Transverse colon (tissue), 4 donors: ENCODE measurements at regions not wholly inside any gene's neighbourhood (a gene's known extent, or its start where the extent isn't known, plus 50 kb on each side); places are given as distances from the start of the nearest gene placed in this dataset.

ENCODE experiments used
- DNase-seq: peaks from one replicate; pipeline ENCODE4 v3.0.0-alpha.2; 2019
- H3K27ac ChIP-seq, 4 donors: fragments of 200-600 bp; sonication (generic); 2 replicates each; pipeline ENCODE4 v1.5.1; 2016 to 2018; ENCODE audit warnings: inconsistent platforms in 4 of 4
- H3K27me3 ChIP-seq: fragments of 200-600 bp; sonication (generic); 2 replicates; pipeline ENCODE4 v1.5.1; 2017; ENCODE audit warnings: inconsistent platforms
- H3K36me3 ChIP-seq, 4 donors: fragments of 200-600 bp; sonication (generic); 2 replicates each; pipeline ENCODE4 v1.5.1; 2017 to 2019; ENCODE audit warnings: inconsistent platforms in 4 of 4
- H3K4me1 ChIP-seq, 4 donors: fragments of 200-600 bp; sonication (generic); 2 replicates each; pipeline ENCODE4 v1.5.1; 2017 to 2020; ENCODE audit warnings: inconsistent platforms in 4 of 4
- H3K4me3 ChIP-seq, 4 donors: fragments of 200-600 bp; sonication (generic); 1 replicate in 1 of 4; 2 replicates in 3 of 4; pipeline versions ENCODE4 v1.5.1 to v1.6.1; 2017 to 2019; ENCODE audit warnings: inconsistent platforms in 4 of 4
- H3K9me3 ChIP-seq, 2 donors: fragments of 200-600 bp; sonication (generic); 2 replicates each; pipeline ENCODE4 v1.5.1; 2017 to 2019; ENCODE audit warnings: inconsistent platforms in 2 of 2
- EP300 ChIP-seq: sonication (generic); formaldehyde crosslinking; IDR thresholded peaks from one replicate; pipeline ENCODE4 v1.6.1; 2017; ENCODE audit warnings: antibody characterized with exemption, low read depth
- POLR2A ChIP-seq: fragments of 450-650 bp; IDR thresholded peaks from one replicate; pipeline ENCODE4 v1.6.1; 2016; ENCODE audit warnings: antibody characterized with exemption, mild to moderate bottlenecking, moderate library complexity
- POLR2AphosphoS5 ChIP-seq, 3 donors: sonication (generic); formaldehyde crosslinking; IDR thresholded peaks; one replicate each; pipeline ENCODE4 v1.6.1; 2016; ENCODE audit warnings: antibody characterized with exemption in 3 of 3
- WGBS, 2 donors: methylation state at CpG; one replicate each; pipeline ENCODE4 v1.1.5; 2018; ENCODE audit warnings: low coverage in 1 of 2; 5-methylcytosine and 5-hydroxymethylcytosine counted together
- in situ Hi-C, 4 donors: fragments of 200-750 bp; cut with MboI; loops; one replicate each; pipeline versions ENCODE4 v1.15.0 to v1.15.1; 2017; ENCODE audit warnings: low sequenced_read_pairs in 3 of 4, low pct_ligation_motif_present in 1 of 4, low pct_unique_long_range_greater_than_20kb in 1 of 4
- intact Hi-C: fragments of 100-400 bp; cut with DNase I; formaldehyde crosslinking; loops from one replicate; pipeline ENCODE4 v1.15.1; 2023; ENCODE audit warnings: low total_unique reads
- TF ChIP-seq, protein P1 (sequence below), 5 experiments: fragments of 200-600 bp in 3 of 5; fragments of 450-650 bp in 2 of 5; sonication (generic) in 3 of 5; IDR thresholded peaks; 1 replicate in 2 of 5; 2 replicates in 3 of 5; pipeline ENCODE4 v1.5.1; 2016 to 2017; ENCODE audit warnings: antibody characterized with exemption in 5 of 5, inconsistent platforms in 3 of 5, mild to moderate bottlenecking in 2 of 5, moderate library complexity in 1 of 5

DNA sequence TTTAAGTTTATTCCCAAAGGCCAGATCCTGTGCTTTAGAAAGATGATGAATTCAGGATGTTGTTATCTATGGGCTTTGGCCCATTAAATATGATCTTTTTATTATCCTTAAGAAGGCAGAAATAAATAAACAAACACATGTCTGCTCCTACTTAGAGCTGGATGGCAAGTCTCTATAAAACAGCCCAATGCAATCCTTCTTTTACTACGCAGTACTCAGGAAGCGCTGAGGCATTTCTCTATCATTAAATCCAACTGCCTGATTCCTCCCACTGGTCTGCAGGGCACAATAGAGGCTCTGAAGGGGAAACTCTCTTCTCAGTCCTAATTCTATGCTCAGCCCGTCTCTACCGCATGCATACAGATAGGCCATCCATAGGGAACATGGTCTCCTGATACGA, 144.5 kb upstream of the TMEM72 start:
- H3K27me3 ChIP-seq = no peaks in the 10 kb centered on the region
- no peak overlapping the region for H3K4me3 ChIP-seq
- no peaks in the 10 kb centered on the region for H3K9me3 ChIP-seq
- WGBS, 2 donors = 94 to 100% methylated on average over 1 to 5 of the region's 5 CpGs
- in situ Hi-C loops (no loop called here), intact Hi-C loops (no loop called here)
- no peak for DNase-seq
- H3K4me1 ChIP-seq = peaks cover 0 to 10% (median 0%) of the 10 kb centered on the region in 4 donors
- H3K36me3 ChIP-seq = no peaks in the 10 kb centered on the region
- TF ChIP-seq POLR2A (no peak), POLR2AphosphoS5 (IDR thresholded peaks at IDR 0.05) (no peak), EP300 (no peak)
- TF ChIP-seq, protein P1, sequence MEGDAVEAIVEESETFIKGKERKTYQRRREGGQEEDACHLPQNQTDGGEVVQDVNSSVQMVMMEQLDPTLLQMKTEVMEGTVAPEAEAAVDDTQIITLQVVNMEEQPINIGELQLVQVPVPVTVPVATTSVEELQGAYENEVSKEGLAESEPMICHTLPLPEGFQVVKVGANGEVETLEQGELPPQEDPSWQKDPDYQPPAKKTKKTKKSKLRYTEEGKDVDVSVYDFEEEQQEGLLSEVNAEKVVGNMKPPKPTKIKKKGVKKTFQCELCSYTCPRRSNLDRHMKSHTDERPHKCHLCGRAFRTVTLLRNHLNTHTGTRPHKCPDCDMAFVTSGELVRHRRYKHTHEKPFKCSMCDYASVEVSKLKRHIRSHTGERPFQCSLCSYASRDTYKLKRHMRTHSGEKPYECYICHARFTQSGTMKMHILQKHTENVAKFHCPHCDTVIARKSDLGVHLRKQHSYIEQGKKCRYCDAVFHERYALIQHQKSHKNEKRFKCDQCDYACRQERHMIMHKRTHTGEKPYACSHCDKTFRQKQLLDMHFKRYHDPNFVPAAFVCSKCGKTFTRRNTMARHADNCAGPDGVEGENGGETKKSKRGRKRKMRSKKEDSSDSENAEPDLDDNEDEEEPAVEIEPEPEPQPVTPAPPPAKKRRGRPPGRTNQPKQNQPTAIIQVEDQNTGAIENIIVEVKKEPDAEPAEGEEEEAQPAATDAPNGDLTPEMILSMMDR (IDR thresholded peaks at IDR 0.05) = no peak
- no peak overlapping the region for H3K27ac ChIP-seq

GRCh38 chr10:44769450-44769849, 141.7 kb upstream of the TMEM72 start:
- in situ Hi-C loops (no loop called here), intact Hi-C loops (no loop called here)
- no peak for TF ChIP-seq EP300
- TF ChIP-seq, protein P1 (IDR thresholded peaks at IDR 0.05) = no peak
- TF ChIP-seq POLR2A = no peak
- no peak for TF ChIP-seq POLR2AphosphoS5 (IDR thresholded peaks at IDR 0.05)

DNA sequence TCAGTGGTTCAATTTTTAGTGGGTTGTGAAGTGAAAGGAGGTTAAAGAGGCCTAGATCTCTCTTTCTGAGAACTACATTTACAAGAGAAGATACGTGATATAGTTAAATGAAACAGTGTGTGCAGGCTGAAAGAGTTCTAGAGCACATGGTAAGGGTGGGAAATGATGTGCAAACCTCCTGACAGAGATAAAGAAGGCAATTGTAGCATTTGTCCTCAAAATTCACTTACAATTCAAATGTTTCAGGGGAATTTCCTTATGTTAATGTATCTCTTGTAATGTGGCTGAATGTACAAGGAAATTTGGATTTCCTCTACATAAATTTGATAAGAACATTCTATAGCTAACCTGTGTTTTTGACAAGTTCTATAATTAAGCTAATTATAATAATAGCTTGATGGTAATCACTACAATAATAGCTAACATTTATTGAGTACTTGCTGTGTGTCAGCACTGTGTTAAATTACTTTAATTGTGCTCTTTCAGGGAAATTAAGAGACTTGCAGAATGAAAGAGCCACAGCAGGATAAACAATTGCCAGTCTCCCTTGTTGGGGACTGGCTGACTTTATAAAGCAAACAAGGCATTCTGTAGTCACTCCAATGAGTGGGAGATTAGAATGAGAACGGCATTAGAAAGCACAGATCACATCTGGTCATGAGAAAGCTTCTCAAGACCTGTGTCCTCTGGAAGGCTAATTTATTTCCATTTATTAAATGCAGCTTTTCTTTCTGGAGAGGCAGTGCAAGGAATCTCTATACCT, 139.7 kb upstream of the TMEM72 start:
- Histone ChIP-seq H3K36me3 (no peaks in the 10 kb centered on the region), H3K27me3 (no peaks in the 10 kb centered on the region), H3K9me3 (no peaks in the 10 kb centered on the region), H3K27ac (no peak overlapping the region), H3K4me1 (peaks cover 0 to 10% (median 0%) of the 10 kb centered on the region in 4 donors), H3K4me3 (no peak overlapping the region)
- no peak for DNase-seq
- TF ChIP-seq, protein P1 (IDR thresholded peaks at IDR 0.05) = no peak
- TF ChIP-seq POLR2AphosphoS5 (IDR thresholded peaks at IDR 0.05) (no peak), EP300 (no peak), POLR2A (no peak)
- 54 to 55% methylated on average over 2 of the region's 2 CpGs for WGBS, 2 donors
- intact Hi-C loops (no loop called here), in situ Hi-C loops (no loop called here)

More at GRCh38 chr10:44769450-44769849, 141.7 kb upstream of the TMEM72 start:
- H3K9me3 ChIP-seq = no peaks in the 10 kb centered on the region
- peaks cover 0 to 10% (median 0%) of the 10 kb centered on the region in 4 donors for H3K4me1 ChIP-seq
- WGBS, 2 donors = 70% methylated on average over 1 of the region's 1 CpG; no CpG with 5 or more reads in 1 of the 2 donors
- no peak overlapping the region for H3K27ac ChIP-seq
- no peak for DNase-seq
- no peaks in the 10 kb centered on the region for H3K36me3 ChIP-seq
- no peak overlapping the region for H3K4me3 ChIP-seq
- no peaks in the 10 kb centered on the region for H3K27me3 ChIP-seq

GRCh38 chr10:44773565-44773964, 137.6 kb upstream of the TMEM72 start:
- intact Hi-C loops (no loop called here), in situ Hi-C loops (no loop called here)
- Histone ChIP-seq H3K27me3 (no peaks in the 10 kb centered on the region), H3K4me3 (no peak overlapping the region), H3K4me1 (peaks cover 0 to 10% (median 0%) of the 10 kb centered on the region in 4 donors), H3K9me3 (no peaks in the 10 kb centered on the region), H3K27ac (no peak overlapping the region), H3K36me3 (no peaks in the 10 kb centered on the region)
- TF ChIP-seq POLR2A (no peak), POLR2AphosphoS5 (IDR thresholded peaks at IDR 0.05) (no peak), EP300 (no peak)
- TF ChIP-seq, protein P1 (IDR thresholded peaks at IDR 0.05) = no peak
- DNase-seq = no peak
- 93% methylated on average over 4 to 19 of the region's 19 CpGs for WGBS, 2 donors
